HK-2 (cell line): ENCODE measurements at regions not wholly inside any gene's neighbourhood (a gene's known extent, or its start where the extent isn't known, plus 50 kb on each side); places are given as distances from the start of the nearest gene placed in this dataset.
"Not testable (repeated sequence)": the region's sequence is repeated elsewhere in the genome, so short reads cannot be mapped to it uniquely, and the experiment has no call there.

ENCODE experiments used
- DNase-seq: peaks from one replicate; pipeline ENCODE4 v3.0.0-alpha.2; 2018; ENCODE audit not compliant: unreplicated experiment

GRCh38 chr14:106234525-106235254 is 708.3 kb downstream of the TMEM121 start:
- not testable (repeated sequence) for DNase-seq

DNA sequence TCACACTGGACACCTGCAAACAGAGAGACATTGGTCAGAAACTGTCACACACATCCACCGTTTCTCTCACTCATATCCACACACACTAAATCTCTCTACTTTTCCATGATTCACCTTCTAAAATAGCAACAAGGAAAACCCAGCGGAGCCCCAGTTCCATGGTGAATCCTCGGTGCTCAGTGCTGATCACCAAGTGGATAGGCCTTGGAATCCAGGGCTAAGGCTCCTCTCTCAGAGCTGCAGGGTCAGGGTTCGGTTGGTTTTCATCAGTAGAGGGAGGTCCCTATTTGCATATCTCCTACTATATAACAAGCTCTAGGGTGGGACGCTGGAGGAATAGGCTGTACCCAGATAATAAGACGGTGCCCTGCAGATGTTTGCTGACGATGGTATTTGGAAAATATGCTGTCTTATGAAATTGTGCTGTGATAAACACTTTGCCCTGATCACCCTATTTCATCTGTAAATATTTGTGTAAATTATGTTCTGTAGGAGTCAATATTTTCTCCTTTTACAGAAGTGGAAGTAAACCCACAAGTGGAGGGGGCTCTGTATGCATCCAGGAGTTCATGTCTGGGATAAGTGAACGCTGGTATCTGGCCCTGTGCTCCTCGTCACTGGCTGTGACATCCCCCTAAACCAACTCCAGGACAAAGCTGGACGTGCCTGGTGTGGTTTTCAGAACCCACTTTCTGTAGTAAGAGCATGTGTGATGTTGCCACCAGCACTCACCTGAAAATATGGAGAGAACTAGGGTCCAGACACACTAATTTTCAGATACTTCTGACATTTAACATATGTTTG is 709.2 kb downstream of the TMEM121 start:
- no peak for DNase-seq

DNA sequence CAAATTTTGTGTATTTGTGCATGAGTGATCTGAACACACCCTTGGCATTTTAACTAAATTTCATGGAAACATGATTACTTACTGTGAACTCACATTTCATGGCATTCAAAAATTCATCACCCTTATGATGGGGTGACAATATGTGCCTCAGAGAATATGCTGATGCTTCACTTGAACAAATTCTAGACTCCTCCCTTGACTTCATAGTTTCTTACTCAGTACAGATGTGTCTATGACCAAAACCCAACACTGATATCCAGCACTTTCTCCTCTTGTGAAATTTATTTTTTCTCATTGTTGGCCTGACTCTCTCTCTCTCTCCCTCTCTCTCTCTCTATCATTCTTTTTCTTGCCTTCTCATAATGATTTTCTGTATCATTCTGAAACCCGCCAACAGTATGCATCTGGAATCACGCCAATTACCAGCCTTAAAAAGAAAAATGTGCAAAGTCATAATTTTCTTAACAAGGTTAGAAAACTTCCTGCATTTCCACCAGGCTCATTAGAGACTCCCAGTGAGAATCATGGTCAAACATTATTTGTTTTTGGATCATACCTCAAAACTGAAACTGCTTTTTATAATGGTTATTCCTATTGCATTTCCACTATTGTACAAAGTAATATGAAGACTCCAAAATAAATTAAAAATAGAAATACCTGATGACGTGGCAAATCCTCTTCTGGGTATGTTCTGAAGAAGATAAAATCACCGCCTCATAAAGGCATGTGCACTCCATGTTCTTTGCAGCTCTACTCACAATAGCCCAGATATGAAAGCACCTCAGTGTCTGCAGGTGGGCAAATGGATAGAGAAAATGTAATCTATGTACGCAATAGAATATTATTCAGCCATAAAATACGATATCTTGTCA is 722.2 kb downstream of the TMEM121 start:
- no peak for DNase-seq

DNA sequence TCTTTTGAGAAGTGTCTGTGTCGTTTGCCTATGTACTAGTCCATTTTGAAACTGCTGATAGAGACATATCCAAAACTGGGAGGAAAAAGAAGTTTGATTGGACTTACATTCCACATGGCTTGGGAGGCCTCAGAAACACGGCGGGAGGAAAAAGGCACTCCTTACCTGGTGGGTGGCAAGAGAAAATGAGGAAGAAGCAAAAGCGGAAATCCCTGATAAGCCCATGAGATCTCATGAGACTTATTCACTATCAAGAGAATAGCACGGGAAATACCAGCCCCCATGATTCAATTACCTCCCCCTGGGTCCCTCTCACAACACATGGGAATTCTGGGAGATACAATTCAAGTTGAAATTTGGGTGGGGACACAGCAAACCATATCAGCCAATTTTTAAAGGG is 727.6 kb downstream of the TMEM121 start:
- not testable (repeated sequence) for DNase-seq

DNA sequence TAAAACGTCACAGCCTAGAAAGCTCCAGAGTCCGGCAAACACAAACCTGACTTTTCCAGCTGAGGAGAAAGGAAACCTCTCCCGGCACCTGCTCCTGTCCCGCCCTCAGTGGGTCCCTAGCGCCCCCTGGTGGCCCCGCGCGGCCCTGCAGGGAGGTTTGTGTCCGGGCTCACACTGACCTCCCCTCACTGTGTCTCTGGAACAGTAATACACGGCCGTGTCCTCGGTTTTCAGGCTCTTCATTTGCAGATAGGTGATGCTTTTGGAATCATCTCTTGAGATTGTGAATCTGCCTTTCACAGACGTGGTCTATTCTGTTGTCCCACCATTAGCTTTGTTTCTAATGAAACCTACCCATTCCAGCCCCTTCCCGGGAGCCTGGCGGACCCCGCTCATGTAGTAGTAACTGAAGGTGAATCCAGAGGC is 731.2 kb downstream of the TMEM121 start:
- peak; percentile 73 for DNase-seq

DNA sequence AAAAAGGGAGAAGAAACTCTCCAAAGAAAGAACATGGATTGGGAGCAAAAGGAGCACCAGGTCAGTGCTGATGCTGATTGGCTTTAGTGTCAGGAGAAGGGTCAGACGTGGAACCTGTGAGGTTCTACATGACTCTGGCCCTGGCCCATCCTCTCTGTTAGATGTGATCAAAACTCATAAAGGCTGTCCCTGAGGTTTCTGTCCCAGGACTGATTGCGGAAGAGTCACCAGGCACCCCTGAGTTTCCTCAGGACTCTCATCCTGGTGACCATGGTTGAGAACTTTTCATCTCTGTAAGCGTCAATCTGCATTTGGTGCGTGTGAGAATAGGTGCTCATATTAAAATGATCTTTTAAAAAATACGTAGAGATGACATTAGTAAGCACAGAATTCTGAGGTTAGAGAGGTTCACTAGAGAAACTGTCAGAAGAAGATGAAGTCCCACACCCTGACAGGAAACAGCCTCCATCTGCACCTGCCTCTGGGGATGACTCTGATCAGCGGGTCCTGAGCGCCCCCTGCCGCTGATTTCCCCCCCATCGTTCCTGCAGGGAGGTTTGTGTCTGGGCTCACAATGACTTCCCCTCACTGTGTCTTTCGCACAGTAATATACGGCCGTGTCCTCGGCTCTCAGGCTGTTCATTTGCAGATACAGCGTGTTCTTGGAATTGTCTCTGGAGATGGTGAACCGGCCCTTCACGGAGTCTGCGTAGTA is 741.8 kb downstream of the TMEM121 start:
- peak; percentile 1 for DNase-seq

DNA sequence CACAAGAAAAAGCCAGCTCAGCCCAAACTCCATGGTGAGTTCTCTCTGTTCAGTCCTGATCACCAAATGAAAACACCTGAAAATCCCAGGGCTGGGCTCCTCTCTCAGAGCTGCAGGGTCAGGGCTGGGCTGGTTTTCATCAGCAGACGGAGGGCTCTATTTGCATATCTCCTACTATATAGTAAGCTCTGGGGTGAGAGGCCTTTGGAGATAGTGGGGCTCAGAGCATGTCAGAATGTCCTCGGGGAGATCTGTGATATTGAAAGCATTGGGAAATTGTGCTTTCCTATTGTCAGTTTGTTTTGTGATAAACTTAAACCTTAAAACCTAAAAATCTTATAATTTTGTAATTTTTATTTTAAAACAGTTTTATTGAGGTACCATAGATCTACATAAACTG is 742.6 kb downstream of the TMEM121 start:
- DNase-seq, result no peak

DNA sequence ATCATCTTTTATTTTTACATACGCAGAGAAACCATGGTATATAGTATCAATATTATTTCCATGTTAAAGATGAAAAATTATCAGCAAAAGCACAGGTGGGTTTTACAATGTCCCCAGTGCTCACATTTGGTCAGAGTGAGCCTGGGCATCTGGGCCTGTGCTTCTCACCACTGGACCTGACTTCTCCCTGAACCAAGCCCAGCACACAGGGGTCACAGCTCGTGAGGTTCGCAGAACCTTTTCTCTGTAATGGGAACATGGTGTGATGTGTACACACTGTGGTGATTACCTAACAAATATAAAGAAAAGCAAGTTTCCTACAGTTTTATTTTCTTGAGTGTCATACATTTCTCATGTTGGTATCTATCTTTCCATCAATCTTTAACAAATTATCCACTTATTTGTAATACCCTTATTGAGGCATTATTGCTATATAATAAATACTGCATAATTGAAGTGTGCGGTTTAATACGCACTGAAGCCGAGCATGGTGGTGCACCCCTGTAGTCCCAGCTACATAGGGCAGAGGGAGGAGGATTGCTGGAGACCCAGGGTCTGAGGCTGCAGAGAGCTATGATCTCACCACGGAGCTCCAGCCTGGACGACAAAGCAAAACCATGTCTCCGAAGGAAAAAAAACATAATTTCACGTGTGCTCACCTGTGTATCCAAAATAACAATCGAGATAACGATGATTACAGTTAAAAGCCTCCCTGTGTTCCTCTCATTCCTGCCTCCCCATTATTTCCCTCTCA is 743.2 kb downstream of the TMEM121 start:
- DNase-seq, result no peak

GRCh38 chr14:106270476-106271121 is 744.2 kb downstream of the TMEM121 start:
- not testable (repeated sequence) for DNase-seq

DNA sequence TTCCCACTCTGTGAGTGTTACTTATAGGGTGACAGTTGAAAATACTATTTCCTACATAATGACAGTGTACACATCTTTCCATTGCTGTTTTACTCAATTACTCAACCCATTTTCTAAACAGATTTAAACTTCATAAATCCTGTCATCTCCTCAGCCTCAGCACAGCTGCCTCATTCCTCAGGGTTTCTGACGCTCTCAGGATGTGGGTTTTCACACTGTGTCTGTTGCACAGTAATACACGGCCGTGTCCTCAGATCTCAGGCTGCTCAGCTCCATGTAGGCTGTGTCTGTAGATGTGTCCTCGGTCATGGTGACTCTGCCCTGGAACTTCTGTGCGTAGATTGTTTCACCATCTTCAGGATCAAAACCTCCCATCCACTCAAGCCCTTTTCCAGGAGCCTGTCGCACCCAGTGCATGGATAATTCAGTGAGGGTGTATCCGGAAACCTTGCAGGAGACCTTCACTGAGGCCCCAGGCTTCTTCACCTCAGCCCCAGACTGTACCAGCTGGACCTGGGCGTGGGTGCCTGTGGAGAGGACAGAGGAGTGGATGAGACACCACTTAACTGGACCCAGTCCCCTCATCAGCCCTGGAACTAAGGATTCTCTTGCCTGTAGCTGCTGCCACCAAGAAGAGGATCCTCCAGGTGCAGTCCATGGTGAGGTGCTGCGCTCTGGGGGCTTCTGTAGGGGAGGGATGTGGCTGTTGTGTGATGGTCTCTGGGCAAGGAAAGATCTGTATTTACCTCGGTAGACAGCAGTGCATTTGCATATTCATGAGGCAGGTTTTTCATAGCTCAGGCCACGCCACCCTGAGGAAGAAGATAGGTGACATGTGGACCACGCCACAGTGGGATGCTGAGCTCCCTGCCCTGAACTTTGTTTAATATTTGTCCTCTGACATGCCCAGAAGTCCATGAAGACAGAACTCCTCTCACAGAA is 750.2 kb downstream of the TMEM121 start:
- DNase-seq, result no peak

GRCh38 chr14:106277503-106277902 is 751.1 kb downstream of the TMEM121 start:
- peak; percentile 21 for DNase-seq

GRCh38 chr14:106280876-106281275 is 754.5 kb downstream of the TMEM121 start:
- DNase-seq, result no peak

GRCh38 chr14:106286697-106287290 is 760.4 kb downstream of the TMEM121 start:
- peak; percentile 7 for DNase-seq

- DNase-seq, result no peak
These were observed 761.1 kb downstream of the TMEM121 start for GRCh38 chr14:106287506-106287905.

- no peak for DNase-seq
These were observed 765.2 kb downstream of the TMEM121 start for GRCh38 chr14:106291626-106292025.

GRCh38 chr14:106294324-106294723 is 767.9 kb downstream of the TMEM121 start:
- no peak for DNase-seq

GRCh38 chr14:106300951-106301510 is 774.6 kb downstream of the TMEM121 start:
- DNase-seq, result not testable (repeated sequence)

DNA sequence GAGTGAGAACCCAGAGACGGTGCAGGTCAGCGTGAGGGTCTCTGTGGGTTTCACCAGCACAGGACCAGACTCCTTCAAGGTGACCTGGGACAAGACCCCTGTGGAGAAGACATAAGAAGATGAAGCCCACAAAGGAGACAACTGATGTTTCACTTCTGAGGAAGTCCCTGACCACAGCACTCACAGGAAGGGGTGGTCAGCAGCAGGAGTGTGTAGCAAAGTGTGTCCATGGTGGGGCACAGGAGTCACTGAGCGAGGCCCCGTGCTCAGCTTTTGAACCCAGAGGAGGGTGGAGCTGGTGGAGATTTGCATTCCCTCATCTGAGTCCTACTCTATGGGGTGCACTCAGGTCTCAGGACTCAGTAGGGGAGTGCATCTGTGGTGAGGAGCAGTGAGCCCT is 775.2 kb downstream of the TMEM121 start:
- DNase-seq, result not testable (repeated sequence)
